ENCODE measurements at regions not wholly inside any gene's neighbourhood (a gene's known extent, or its start where the extent isn't known, plus 50 kb on each side); places are given as distances from the start of the nearest gene placed in this dataset.

GRCh38 chr2:144681389-144681788 is 161.5 kb upstream of the ZEB2 start:
- DNase-seq (ENCODE audit: low read depth in 2 of 2), result no peak

GRCh38 chr2:144679942-144680341 is 160.0 kb upstream of the ZEB2 start:
- DNase-seq (ENCODE audit: low read depth in 2 of 2), result no peak

DNA sequence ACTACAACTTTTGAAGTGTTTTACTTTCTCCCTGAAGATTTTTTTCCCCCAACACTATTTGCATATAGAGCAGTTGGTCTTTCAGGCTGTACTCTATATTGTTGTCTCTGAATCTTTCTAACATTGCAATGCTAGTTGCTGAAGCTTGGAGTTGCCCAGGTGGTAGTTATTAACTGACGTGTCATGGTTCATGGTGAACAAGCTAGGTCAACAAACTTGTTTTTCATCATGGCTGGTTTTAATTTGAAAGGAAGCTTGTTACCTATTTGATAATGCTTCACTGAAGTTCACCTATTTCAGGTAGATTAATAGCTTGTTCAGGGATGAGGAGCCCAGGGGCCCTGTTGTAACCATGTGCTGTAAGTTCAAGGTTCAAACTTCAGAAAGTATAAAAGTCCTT is 158.8 kb upstream of the ZEB2 start:
- no peak for DNase-seq (ENCODE audit: low read depth in 2 of 2)

GRCh38 chr2:144675731-144676130 is 155.8 kb upstream of the ZEB2 start:
- DNase-seq (ENCODE audit: low read depth in 2 of 2), result no peak

GRCh38 chr2:144675331-144675730 is 155.4 kb upstream of the ZEB2 start:
- DNase-seq (ENCODE audit: low read depth in 2 of 2), result no peak

- no peak for DNase-seq (ENCODE audit: low read depth in 2 of 2)
Measured at GRCh38 chr2:144674071-144674470, 154.2 kb upstream of the ZEB2 start.

- DNase-seq (ENCODE audit: low read depth in 2 of 2), result no peak
Measured at GRCh38 chr2:144673456-144673855, 153.5 kb upstream of the ZEB2 start.

GRCh38 chr2:144671695-144672455 is 152.0 kb upstream of the ZEB2 start:
- DNase-seq (ENCODE audit: low read depth in 2 of 2), result no peak

- no peak for DNase-seq (ENCODE audit: low read depth in 2 of 2)
Measured at GRCh38 chr2:144670738-144671137, 150.8 kb upstream of the ZEB2 start.

DNA sequence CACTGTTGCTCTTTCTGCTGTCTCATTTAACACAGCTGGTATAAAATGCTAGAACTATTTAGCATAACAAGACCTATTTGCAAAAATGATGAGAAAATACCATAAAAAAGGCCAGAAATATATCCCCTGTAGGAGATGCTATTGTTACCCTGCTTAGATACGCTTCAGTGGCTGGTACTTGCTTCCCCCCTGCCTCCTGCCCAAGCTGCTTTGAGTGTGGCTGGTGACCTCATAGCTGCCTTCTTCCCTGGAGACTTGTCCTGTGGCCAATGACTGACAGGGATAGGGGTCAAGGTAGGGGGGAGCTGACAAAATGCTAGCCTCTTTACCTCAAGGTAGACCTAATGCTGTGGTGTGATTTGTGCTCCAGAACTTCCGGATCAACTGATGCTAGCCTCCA is 150.2 kb upstream of the ZEB2 start:
- DNase-seq (ENCODE audit: low read depth in 2 of 2), result no peak

DNA sequence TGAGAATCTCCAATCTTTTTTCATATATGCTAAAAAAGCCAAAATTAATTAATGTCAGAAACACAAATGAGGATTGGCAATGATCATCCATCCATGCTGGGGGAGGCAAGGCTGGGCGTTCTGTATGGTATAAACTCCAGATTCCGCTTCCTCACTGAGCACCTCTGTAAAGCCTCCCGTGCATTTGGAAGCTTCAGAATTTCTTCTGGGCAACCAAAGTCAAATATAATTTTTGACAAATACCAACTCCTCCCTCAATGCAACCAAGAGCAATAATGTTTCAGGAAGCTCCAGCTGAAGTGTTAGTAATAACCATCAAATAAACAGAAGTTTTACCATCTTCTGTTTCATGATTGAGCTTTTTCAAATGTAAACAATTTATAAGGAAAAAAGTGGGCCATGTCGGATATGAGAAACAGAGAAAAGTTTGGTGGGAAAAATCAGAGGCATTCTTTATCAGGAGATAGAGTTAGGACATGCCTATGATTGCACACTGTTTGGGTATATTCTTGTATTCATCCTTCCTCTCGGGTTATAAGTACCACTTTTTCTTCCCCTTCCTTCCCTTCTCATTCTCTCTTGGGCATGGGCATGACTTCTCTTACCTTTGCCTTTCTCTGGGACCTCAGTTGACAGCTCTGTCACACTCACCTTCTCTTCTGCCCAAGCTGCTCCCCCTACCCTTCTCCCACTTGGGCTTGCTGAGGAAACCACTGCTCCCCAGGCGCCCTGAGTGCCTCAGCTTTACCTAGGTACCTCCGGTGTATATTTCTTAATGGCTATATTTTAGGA is 149.5 kb upstream of the ZEB2 start:
- DNase-seq (ENCODE audit: low read depth in 2 of 2), result no peak

DNA sequence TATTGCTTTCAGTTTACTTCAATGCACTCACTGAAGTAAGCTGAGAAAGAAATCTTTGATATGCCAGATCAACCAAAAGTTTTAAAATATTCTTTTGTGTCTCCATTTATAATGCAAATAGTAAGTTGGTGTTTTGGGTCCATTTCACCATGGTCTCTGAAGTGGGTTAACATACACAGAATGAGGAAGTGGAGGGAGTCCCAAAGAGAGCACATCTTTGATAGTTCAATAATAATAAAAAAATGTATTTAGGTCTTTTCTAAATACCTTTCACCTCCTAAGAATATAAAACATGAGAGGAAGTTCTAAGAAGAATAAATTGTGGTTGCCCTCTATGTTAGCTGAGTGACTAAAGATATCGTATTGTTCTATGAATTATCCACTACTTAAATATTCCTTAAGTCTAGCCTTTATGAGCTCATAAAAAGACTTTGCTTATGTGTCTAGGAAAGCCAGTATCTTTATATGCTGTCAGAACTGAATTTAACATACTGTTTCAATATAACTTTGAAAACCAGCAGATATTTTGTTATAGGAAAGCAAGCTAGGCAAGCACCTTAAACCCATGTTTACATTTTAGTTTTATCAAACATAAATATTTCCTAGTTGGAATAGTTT is 148.7 kb upstream of the ZEB2 start:
- no peak for DNase-seq (ENCODE audit: low read depth in 2 of 2)

GRCh38 chr2:144666032-144666431 is 146.1 kb upstream of the ZEB2 start:
- no peak for DNase-seq (ENCODE audit: low read depth in 2 of 2)

DNA sequence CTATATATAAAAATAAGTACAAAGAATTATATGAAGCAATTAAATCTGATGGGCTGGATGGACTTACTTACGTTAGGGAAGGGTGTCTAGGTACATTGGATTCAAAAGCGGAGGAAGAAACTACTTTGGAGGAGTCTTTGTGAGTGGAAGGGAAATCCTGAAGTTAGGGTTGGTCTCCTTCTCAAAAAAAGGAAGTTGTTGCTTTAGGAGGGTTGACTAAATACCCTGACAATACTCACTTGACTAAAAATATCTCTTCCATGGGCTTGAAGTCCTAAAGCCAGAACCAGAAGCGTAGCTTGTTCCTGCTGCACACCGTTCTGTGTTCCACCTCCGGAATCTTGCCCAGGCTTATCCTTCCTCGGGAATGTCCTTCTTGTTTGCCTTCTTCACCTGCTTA is 143.3 kb upstream of the ZEB2 start:
- no peak for DNase-seq (ENCODE audit: low read depth in 2 of 2)

DNA sequence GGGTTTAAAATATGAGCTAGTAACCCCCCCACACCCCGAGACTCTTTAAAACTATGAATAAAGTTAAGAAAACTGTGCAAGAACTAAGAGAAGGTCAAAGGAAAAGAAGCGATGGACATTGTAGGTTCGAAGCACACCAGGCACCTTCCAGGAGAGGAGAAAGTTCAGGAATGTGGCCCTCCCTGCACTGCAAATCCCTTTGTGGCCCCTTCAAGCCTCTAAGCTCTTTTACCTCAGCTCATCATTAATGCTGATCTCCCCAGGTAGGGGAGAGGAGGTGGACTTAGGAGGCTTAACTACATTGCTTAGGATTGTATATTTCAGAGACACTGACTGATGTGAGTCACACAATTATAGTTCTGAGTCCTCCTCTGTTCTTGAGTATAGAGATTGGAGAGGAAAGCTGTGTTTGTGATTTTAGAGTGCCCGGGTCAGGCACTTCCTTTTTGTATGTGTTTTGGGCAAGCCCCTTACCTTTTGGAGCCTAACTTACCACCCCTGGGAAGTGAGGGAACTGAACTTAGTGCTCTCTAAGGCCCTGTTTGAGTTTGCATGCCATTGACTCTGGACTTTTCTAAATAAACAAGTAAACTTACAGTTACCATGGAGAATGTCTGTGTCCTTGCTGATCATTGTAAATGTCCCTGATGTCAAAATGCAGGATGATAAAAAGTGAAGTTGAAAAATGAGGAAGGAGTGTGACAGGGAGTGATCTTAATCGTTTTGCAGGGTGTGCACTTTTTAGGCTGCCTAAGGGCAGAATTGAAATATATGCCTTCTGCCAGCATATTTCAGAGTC is 140.8 kb upstream of the ZEB2 start:
- DNase-seq (ENCODE audit: low read depth in 2 of 2), result no peak

- DNase-seq (ENCODE audit: low read depth in 2 of 2), result peak; percentile 76 to 77
Measured at GRCh38 chr2:144659731-144660275, 139.9 kb upstream of the ZEB2 start.

GRCh38 chr2:144654523-144654922 is 134.6 kb upstream of the ZEB2 start:
- no peak for DNase-seq (ENCODE audit: low read depth in 2 of 2)

DNA sequence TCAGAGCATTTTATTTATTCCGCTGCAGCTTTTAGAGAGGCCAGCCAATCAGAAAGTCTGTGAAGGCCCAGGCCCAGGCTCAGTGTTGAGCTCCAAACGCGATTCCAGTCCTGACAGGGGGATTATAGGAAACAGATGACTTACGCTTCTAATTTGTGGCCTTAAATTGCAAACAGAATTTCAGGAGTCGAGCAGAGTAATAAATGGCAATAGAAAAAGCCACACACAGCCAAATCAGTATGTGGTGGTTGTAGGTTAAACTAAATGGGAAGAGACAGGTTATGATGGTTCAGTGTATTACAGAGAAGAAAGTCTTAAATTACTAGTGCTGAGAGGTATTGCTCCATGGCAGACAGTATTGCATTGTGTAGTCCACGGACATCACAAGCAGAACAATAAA is 131.0 kb upstream of the ZEB2 start:
- DNase-seq (ENCODE audit: low read depth in 2 of 2), result peak; percentile 86

GRCh38 chr2:144648837-144649465 is 129.0 kb upstream of the ZEB2 start:
- DNase-seq (ENCODE audit: low read depth in 2 of 2), result no peak

DNA sequence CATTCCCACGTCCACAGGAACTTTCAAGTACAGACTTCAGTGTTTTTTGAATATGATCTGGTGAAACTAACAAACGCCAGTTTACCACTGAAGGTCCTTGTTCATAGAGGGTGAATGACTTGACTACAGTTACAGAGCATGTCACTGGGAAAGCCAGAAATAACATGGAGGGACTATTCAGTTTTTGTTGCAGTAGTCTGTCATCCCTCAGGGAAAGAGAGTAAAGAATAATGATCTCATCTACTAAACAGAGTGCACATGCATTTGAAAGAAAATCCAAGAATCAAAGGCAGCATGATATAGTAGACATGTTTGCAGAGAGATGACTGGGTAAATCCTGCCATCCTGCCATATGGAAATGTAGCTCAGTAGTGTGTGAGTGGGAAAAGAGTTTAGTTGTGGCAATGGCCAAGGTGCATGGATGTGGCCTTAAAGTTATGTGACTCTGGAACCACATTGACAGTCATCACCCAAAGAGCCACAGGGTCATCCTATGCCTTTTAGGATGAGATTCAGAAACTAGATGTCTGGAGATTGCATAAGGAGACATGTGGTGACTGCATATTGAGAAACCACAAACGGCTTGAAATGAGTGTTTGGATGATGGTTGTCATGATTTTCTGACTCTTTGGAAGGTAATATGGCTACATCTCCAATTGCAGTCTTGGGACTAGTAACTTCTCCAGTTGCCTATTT is 125.3 kb upstream of the ZEB2 start:
- peak in 1 of 2 experiments; percentile 23 for DNase-seq (ENCODE audit: low read depth in 2 of 2)

DNA sequence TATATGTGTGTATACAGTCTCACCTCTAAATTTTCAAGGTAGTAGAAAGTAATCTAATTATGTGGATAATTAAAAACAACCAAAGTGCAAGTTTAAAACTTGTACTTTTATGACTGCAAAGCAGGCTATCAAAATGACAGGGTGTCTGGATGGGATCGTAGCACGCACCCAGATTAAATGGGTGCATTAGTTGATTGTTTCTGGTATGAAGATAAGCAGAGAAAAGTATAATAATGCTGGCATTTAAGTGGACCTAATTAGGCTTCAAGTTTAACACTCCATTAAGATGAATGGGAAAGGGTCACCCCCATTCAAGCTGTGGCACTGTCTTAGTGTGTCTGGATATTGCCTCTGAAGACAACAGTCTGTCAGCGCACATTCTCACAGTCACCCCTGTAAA is 124.6 kb upstream of the ZEB2 start:
- no peak for DNase-seq (ENCODE audit: low read depth in 2 of 2)
